Muscle layer of colon (tissue), 2 donors: ENCODE measurements at regions not wholly inside any gene's neighbourhood (a gene's known extent, or its start where the extent isn't known, plus 50 kb on each side); places are given as distances from the start of the nearest gene placed in this dataset.

Source experiments
- H3K27ac ChIP-seq: one replicate; pipeline ENCODE4 v1.7.0; 2013; ENCODE audit warnings: low read depth, mild to moderate bottlenecking, low read length, moderate library complexity
- H3K27me3 ChIP-seq, 2 donors: one replicate each; pipeline ENCODE4 v1.7.0; 2013; ENCODE audit warnings: low read length in 2 of 2, mild to moderate bottlenecking in 2 of 2; ENCODE audit not compliant: insufficient read depth in 2 of 2, control insufficient read depth in 1 of 2
- H3K36me3 ChIP-seq: one replicate; pipeline ENCODE4 v1.7.0; 2013; ENCODE audit warnings: mild to moderate bottlenecking, low read length; ENCODE audit not compliant: insufficient read depth
- H3K4me1 ChIP-seq: one replicate; pipeline ENCODE4 v1.7.0; 2013; ENCODE audit warnings: mild to moderate bottlenecking, low read length; ENCODE audit not compliant: insufficient read depth
- H3K4me3 ChIP-seq, 2 donors: one replicate each; pipeline ENCODE4 v1.7.0; 2013; ENCODE audit warnings: low read length in 2 of 2, low read depth in 1 of 2, mild to moderate bottlenecking in 1 of 2, moderate library complexity in 1 of 2
- H3K9ac ChIP-seq: one replicate; pipeline ENCODE4 v1.7.0; 2013; ENCODE audit warnings: low read length
- H3K9me3 ChIP-seq: one replicate; pipeline ENCODE4 v1.7.0; 2013; ENCODE audit warnings: mild to moderate bottlenecking, low read length
- donor health status: abdominal sarcoma.
- donor health status: Adenocarcinoma of cecum.

DNA sequence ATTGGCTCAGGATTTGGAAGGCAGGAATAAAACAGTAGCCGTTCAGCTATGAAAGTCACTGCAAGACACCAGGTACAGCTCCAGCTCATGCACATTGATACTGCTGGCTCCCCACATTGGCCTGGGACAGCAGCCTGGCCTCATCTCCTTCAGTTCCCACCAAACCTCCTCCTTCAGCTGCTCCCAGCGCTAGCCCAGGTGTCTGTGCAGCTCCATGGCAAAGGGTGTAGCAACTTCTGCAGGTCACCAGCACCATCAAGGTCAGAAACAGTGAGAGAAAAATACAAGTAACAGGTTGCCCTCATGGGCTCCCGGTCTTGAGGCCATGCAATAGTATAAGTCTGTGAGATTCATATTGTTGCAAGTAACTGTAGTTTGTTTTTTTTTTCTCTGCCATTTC lies 216.7 kb upstream of the CTAGE1 start:
- Histone ChIP-seq H3K9ac (no peak overlapping the region), H3K27ac (no peak overlapping the region), H3K4me3 (no peak overlapping the region), H3K9me3 (no peaks in the 10 kb centered on the region), H3K4me1 (no peaks in the 10 kb centered on the region), H3K27me3 (no peaks in the 10 kb centered on the region), H3K36me3 (no peaks in the 10 kb centered on the region)

DNA sequence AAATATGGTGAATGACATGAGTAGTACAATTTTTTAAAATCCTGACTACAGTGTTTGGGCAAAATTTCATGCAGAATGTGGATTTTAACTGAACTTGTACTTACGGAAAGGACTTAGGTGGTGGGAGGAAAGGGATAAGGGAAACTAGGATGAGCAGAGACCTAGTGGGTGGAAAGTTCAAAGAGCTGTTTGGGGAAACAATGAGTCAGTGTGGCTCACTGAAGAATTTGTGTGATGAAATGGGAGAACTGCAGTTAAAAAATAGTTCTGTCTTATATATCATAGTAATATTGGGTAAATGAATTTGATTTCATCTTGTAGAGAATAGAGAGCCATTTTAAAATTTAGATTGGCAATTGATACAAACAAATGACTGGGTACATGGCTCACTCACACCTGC lies 220.1 kb upstream of the CTAGE1 start:
- no peak overlapping the region for H3K4me3 ChIP-seq
- H3K27ac ChIP-seq, result no peak overlapping the region
- no peaks in the 10 kb centered on the region for H3K27me3 ChIP-seq
- H3K4me1 ChIP-seq, result no peaks in the 10 kb centered on the region
- H3K9ac ChIP-seq, result no peak overlapping the region
- H3K9me3 ChIP-seq, result no peaks in the 10 kb centered on the region
- no peaks in the 10 kb centered on the region for H3K36me3 ChIP-seq

DNA sequence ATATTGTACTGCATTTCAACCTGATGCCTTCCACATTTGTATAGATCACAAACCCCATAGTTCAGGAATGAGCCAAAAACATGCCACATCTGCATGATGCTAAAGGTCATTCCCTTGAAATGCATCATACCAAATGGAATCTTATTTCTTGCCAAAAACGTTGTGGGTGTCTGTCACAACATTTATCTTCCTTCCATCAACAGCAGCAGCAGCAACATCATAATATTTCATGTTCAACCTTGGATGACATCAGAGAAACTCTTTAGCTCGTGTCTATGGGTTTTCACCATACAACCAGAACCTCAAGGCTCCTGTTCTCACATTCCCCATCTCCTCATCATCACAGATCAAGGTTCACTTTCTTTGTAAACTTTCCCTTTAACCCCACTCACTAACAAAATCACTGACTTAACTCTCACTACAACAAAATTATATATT lies 221.3 kb upstream of the CTAGE1 start:
- no peaks in the 10 kb centered on the region for H3K9me3 ChIP-seq
- no peaks in the 10 kb centered on the region for H3K36me3 ChIP-seq
- no peak overlapping the region for H3K9ac ChIP-seq
- no peak overlapping the region for H3K27ac ChIP-seq
- no peak overlapping the region for H3K4me3 ChIP-seq
- no peaks in the 10 kb centered on the region for H3K4me1 ChIP-seq
- H3K27me3 ChIP-seq, result no peaks in the 10 kb centered on the region

DNA sequence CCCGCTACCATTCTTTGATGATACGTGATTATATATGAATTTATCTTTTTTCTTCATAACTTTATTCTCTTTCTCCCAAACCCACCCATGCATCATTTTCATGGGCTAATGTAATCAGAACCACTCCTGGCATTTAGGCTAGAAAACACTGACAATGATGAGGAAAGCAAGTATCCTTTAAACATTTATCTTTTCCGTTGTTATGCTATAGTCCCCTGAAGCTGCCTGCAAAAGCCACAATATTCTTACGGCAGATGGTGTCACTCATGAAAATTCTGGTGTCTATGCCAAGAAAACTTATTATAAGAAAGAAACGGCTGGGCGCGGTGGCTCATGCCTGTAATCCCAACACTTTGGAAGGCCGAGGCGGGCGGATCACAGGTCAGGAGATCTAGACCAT lies 221.8 kb upstream of the CTAGE1 start:
- Histone ChIP-seq H3K4me1 (no peaks in the 10 kb centered on the region), H3K36me3 (no peaks in the 10 kb centered on the region), H3K9ac (no peak overlapping the region), H3K4me3 (no peak overlapping the region), H3K9me3 (no peaks in the 10 kb centered on the region), H3K27me3 (no peaks in the 10 kb centered on the region), H3K27ac (no peak overlapping the region)

DNA sequence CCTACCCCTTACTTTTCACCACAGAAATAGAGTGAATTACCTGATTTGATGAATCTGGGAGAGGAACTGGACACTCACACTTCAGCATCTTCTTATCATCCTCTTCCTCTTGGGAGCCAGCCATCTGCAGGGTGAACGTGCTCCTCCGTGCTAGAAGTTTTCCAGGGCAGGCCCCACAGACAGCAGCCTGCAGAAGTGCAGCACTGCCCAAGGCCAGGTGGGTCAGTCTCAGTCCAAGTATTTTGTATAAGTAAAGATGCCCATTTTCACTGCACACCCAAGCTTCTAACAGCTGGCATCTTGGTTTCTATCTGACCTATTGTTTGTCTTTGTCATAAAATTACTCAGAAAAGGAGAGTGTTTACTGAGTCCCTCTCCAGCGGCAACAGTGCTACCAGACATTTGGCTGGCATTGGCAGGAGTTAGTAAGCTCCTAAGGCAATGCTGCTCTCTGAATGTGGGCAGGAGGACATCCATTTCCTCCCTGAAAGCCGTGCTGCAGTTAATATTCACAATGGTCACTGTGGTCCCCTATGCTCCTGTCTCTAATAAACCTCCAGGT lies 222.6 kb upstream of the CTAGE1 start:
- Histone ChIP-seq H3K36me3 (no peaks in the 10 kb centered on the region), H3K9ac (no peak overlapping the region), H3K4me3 (no peak overlapping the region), H3K9me3 (no peaks in the 10 kb centered on the region), H3K27ac (no peak overlapping the region), H3K27me3 (no peaks in the 10 kb centered on the region), H3K4me1 (no peaks in the 10 kb centered on the region)

DNA sequence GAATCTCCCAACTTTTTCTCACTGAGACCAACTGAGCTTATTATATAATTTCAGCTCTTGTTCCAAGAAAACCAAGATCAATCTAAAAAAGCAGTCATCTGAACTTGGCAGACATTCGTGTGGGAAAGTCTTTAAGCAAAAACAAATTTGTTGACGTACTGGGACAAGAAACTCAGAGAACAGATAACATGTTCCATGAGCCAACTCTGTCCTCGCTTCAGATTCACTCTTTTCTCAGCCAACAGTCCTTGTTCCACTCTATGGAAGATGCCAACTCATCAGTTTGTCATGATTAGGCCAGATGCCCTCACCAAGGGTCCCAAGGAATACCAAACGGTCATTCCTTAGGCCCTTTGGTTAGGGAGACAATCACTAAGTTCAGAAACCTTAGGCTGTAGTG lies 224.2 kb upstream of the CTAGE1 start:
- no peaks in the 10 kb centered on the region for H3K27me3 ChIP-seq
- no peaks in the 10 kb centered on the region for H3K9me3 ChIP-seq
- no peaks in the 10 kb centered on the region for H3K4me1 ChIP-seq
- no peak overlapping the region for H3K4me3 ChIP-seq
- H3K9ac ChIP-seq, result no peak overlapping the region
- H3K27ac ChIP-seq, result no peak overlapping the region
- no peaks in the 10 kb centered on the region for H3K36me3 ChIP-seq

DNA sequence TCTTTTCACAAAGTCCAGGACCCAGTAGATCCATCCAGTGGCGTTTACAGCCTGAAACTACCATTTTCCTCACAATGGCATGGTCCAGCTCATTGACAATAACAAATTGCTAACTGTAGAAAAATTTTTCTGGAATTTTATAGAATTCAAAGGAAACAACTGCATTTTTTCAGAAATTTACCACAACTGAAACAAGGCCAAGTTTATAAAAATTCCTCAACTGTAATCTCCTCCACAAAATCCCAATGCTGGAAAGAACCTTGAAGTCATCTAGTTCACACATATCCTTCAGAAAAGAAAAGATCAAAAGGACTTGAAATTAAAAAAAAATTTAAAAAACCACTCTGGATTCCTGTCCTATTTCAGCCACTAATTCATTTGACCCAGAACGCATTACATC lies 226.0 kb upstream of the CTAGE1 start:
- Histone ChIP-seq H3K27me3 (no peaks in the 10 kb centered on the region), H3K36me3 (no peaks in the 10 kb centered on the region), H3K27ac (no peak overlapping the region), H3K9me3 (no peaks in the 10 kb centered on the region), H3K9ac (no peak overlapping the region), H3K4me3 (no peak overlapping the region), H3K4me1 (no peaks in the 10 kb centered on the region)

DNA sequence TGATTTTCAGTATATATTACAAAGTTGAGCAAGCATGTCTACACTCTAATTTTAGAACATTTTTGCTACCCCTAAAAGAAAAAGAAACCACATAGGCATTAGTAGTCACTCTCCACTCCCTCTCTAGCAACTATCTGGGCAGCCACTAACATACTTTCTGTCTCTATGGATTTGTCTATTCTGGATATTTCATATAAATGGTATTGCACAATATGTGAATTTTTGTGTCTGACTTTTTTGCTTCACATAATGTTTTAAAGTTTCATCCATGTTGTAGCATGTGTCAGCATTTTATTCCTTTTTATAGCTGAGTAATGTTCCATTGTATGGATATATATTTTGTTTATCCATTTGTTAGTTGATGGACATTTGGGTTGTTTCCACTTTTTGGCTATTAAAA lies 232.5 kb upstream of the CTAGE1 start:
- Histone ChIP-seq H3K4me1 (no peaks in the 10 kb centered on the region), H3K27me3 (no peaks in the 10 kb centered on the region), H3K27ac (no peak overlapping the region), H3K9ac (no peak overlapping the region), H3K4me3 (no peak overlapping the region), H3K9me3 (no peaks in the 10 kb centered on the region), H3K36me3 (no peaks in the 10 kb centered on the region)

DNA sequence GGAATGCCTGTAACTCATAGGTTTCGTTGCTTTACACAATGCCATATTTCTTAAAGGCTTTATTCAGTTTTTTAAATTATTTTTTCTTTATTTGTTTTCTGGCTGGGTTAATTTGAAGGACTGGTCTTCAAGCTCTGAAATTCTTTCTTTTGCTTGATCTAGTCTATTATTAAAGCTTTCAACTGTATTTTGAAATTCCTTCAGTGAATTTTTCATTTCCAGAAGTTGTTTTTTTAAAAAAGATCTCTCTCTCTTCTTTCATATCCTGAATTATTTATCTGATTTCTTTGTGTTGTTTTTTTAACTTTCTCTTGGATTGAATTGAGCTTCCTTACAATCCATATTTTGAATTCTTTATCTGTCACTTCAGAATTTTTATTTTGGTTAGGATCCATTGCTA lies 239.9 kb upstream of the CTAGE1 start:
- H3K36me3 ChIP-seq, result no peaks in the 10 kb centered on the region
- peaks cover 8% of the 10 kb centered on the region for H3K9me3 ChIP-seq
- H3K4me1 ChIP-seq, result no peaks in the 10 kb centered on the region
- no peak overlapping the region for H3K4me3 ChIP-seq
- no peak overlapping the region for H3K27ac ChIP-seq
- no peak overlapping the region for H3K9ac ChIP-seq
- no peaks in the 10 kb centered on the region for H3K27me3 ChIP-seq

DNA sequence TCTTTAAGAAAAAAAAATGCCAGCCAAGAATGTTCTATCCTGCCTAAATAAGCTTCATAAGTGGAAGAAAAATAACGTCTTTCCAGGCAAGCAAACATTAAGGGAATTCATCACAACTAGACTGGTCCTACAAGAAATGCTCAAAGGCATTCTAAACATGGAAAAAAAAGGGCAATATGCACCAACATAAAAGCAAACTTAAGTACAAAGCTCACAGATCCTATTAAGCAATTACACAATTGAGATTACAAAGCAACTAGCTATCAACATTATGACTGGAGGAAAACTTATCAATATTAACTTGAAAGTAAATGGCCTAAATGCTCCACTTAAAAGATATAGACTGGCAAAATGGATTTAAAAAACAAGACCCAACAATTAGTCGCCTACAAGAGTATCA lies 240.6 kb upstream of the CTAGE1 start:
- Histone ChIP-seq H3K36me3 (no peaks in the 10 kb centered on the region), H3K27ac (no peak overlapping the region), H3K9me3 (peaks cover 11% of the 10 kb centered on the region), H3K9ac (no peak overlapping the region), H3K4me1 (no peaks in the 10 kb centered on the region), H3K27me3 (no peaks in the 10 kb centered on the region), H3K4me3 (no peak overlapping the region)

DNA sequence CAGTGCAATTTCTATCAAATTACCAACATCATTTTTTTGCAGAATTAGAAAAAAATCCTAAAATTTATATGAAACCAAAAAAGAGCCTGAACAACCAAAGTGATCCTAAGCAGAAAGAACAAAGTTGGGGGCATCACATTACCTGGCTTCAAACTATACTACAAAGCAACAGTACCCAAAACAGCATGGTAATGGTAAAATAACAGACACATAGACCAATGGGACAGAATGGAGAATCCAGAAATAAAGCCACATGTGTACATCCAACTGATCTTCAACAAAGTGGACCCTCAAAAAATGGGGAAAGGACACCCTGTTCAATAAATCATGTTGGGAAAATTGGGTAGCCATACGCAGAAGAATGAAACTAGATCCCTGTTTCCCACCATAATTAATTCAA lies 245.7 kb upstream of the CTAGE1 start:
- no peak overlapping the region for H3K27ac ChIP-seq
- H3K27me3 ChIP-seq, result no peaks in the 10 kb centered on the region
- no peak overlapping the region for H3K9ac ChIP-seq
- peaks cover 19% of the 10 kb centered on the region for H3K4me1 ChIP-seq
- H3K9me3 ChIP-seq, result peaks cover 7% of the 10 kb centered on the region
- H3K36me3 ChIP-seq, result no peaks in the 10 kb centered on the region
- no peak overlapping the region for H3K4me3 ChIP-seq

DNA sequence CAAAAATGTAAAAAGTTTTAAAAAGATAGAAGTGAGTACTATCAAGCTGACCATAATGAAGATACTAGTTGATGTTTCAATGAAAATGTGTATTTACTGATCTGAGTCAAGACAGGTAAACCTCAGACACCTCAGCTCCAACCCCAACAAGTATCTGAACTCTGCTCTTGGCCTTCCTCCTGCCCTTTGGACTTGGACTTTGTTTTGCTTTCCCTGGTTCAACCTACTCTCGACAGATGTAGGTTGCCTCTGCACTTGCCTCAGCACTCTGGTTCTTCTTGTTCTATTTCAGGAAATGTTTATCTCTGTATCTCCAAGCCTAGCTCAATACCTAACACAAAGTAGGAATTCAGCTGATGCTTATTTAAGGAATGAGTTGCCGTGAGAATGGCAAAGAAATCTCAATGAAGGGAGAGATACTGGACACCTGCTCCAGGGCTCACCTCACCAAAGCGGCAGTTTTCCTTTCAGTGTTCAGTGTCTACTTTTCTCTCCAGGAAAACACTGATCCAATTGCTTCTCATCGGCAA lies 248.8 kb upstream of the CTAGE1 start:
- Histone ChIP-seq H3K4me1 (peaks cover 24% of the 10 kb centered on the region), H3K9me3 (peaks cover 6% of the 10 kb centered on the region), H3K4me3 (no peak overlapping the region), H3K27me3 (no peaks in the 10 kb centered on the region), H3K9ac (no peak overlapping the region), H3K27ac (no peak overlapping the region), H3K36me3 (no peaks in the 10 kb centered on the region)
